H1 (cell line): ENCODE measurements at regions not wholly inside any gene's neighbourhood (a gene's known extent, or its start where the extent isn't known, plus 50 kb on each side); places are given as distances from the start of the nearest gene placed in this dataset.

Experiments
- POU5F1 ChIP-seq: IDR thresholded peaks from 2 replicates; pipeline ENCODE4 v1.6.1; 2011; ENCODE audit warnings: low read depth, mild to moderate bottlenecking, low read length, moderate library complexity
- TEAD4 ChIP-seq: IDR thresholded peaks from 2 replicates; pipeline ENCODE4 v1.6.1; 2012; ENCODE audit warnings: low read depth, low read length, inconsistent platforms, mixed read lengths

- TF ChIP-seq POU5F1: no peak
- TF ChIP-seq TEAD4: no peak
Measured at GRCh38 chr6:22833191-22833590, 263.8 kb downstream of the HDGFL1 start (continued).
